C4-2B (cell line): ENCODE measurements at regions not wholly inside any gene's neighbourhood (a gene's known extent, or its start where the extent isn't known, plus 50 kb on each side); places are given as distances from the start of the nearest gene placed in this dataset.

Source experiments
- H3K27ac ChIP-seq: fragments of 450-650 bp; 2 replicates; pipeline ENCODE4 v1.5.1; 2017
- CTCF ChIP-seq: fragments of 450-650 bp; conservative IDR thresholded peaks from 2 replicates; pipeline ENCODE4 v1.5.1; 2017; ENCODE audit warnings: mild to moderate bottlenecking
- ZFX ChIP-seq: fragments of 450-650 bp; IDR thresholded peaks from 2 replicates; pipeline ENCODE4 v1.6.1; 2017

DNA sequence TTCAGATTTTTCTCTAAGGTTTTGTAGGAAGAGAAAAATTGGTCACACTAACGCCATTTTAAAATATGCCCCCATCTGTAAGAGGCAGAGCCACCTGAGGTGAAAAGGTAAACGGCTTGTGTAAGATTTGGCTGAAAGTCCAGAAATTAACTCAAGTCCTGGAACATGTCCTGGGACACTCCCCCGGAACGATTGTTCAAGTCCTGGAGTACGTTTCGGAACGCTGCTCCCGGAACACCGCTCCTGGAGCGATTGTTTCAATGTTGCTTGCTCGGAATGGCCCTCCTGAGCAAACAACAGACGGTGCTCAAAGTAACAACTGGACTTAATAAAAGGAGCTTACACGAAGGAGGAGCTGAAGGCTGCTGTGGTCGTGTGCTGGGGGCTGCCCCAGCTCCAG is 796.5 kb upstream of the SLIT2 start:
- TF ChIP-seq CTCF, result no peak
- TF ChIP-seq ZFX, result no peak
- peak overlapping the region; percentile 54 for H3K27ac ChIP-seq

GRCh38 chr4:19438233-19438632 is 813.5 kb upstream of the SLIT2 start:
- TF ChIP-seq ZFX, result no peak
- no peak for TF ChIP-seq CTCF
- no peak overlapping the region for H3K27ac ChIP-seq

GRCh38 chr4:19437008-19437407 is 814.7 kb upstream of the SLIT2 start:
- no peak for TF ChIP-seq ZFX
- TF ChIP-seq CTCF, result no peak
- H3K27ac ChIP-seq, result no peak overlapping the region

- no peak for TF ChIP-seq CTCF
- no peak for TF ChIP-seq ZFX
- H3K27ac ChIP-seq, result no peak overlapping the region
Observed at GRCh38 chr4:19429684-19430083, 822.0 kb upstream of the SLIT2 start.

DNA sequence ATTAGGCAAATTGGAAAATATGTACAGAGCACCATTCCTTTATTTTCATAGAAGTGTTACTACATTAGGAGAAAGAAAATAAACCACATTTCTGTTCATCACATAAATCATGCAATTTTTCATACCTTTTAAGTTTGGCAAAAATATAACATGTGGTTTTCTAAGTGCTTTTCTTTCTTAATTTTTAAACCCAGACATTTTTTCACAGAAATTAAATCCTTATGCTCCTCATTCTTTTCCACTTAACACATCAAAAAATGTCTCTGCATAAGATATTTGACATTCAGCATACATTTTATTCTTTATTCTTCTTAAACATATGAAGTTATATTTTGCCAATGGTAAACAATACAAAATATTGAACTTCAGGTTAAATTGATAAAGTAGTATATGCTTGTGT is 826.6 kb upstream of the SLIT2 start:
- H3K27ac ChIP-seq, result no peak overlapping the region
- no peak for TF ChIP-seq CTCF
- no peak for TF ChIP-seq ZFX

GRCh38 chr4:19417256-19417655 is 834.4 kb upstream of the SLIT2 start:
- no peak overlapping the region for H3K27ac ChIP-seq
- no peak for TF ChIP-seq ZFX
- TF ChIP-seq CTCF, result no peak

- TF ChIP-seq ZFX (no peak), CTCF (no peak)
- no peak overlapping the region for H3K27ac ChIP-seq
Observed at GRCh38 chr4:19416146-19416545, 835.6 kb upstream of the SLIT2 start.
